NCI-H1694 treated with DMSO at 0.1 percent for 48 hours (cell line): ENCODE measurements at regions not wholly inside any gene's neighbourhood (a gene's known extent, or its start where the extent isn't known, plus 50 kb on each side); places are given as distances from the start of the nearest gene placed in this dataset.
"Not testable (repeated sequence)": the region's sequence is repeated elsewhere in the genome, so short reads cannot be mapped to it uniquely, and the experiment has no call there.

ENCODE experiments used
- DNase-seq: peaks from one replicate; lab custom pipeline; 2025; lab: John Stamatoyannopoulos, UW

- no peak for DNase-seq
Measured at GRCh38 chr6:102907181-102907580, 1513.7 kb downstream of the GRIK2 start.

GRCh38 chr6:102902471-102902870 lies 1509.0 kb downstream of the GRIK2 start:
- DNase-seq = no peak

GRCh38 chr6:102895683-102896082 lies 1502.2 kb downstream of the GRIK2 start:
- DNase-seq = no peak

- no peak for DNase-seq
Measured at GRCh38 chr6:102885165-102885564, 1491.7 kb downstream of the GRIK2 start.

- DNase-seq = no peak
Measured at GRCh38 chr6:102853249-102853955, 1459.9 kb downstream of the GRIK2 start.

GRCh38 chr6:102848796-102849195 lies 1455.3 kb downstream of the GRIK2 start:
- DNase-seq = no peak

GRCh38 chr6:102848210-102848609 lies 1454.7 kb downstream of the GRIK2 start:
- DNase-seq = no peak

GRCh38 chr6:102841060-102841459 lies 1447.6 kb downstream of the GRIK2 start:
- DNase-seq = no peak

- no peak for DNase-seq
Measured at GRCh38 chr6:102832021-102832420, 1438.5 kb downstream of the GRIK2 start.

- DNase-seq = no peak
Measured at GRCh38 chr6:102820098-102820497, 1426.6 kb downstream of the GRIK2 start.

- DNase-seq = no peak
Measured at GRCh38 chr6:102815207-102815606, 1421.7 kb downstream of the GRIK2 start.

- DNase-seq = no peak
Measured at GRCh38 chr6:102813489-102814275, 1420.2 kb downstream of the GRIK2 start.

- no peak for DNase-seq
Measured at GRCh38 chr6:102812242-102812641, 1418.7 kb downstream of the GRIK2 start.

GRCh38 chr6:102808944-102809505 lies 1415.5 kb downstream of the GRIK2 start:
- not testable (repeated sequence) for DNase-seq

GRCh38 chr6:102799051-102799450 lies 1405.5 kb downstream of the GRIK2 start:
- no peak for DNase-seq

- no peak for DNase-seq
Measured at GRCh38 chr6:102798636-102799035, 1405.1 kb downstream of the GRIK2 start.

- no peak for DNase-seq
Measured at GRCh38 chr6:102793752-102794151, 1400.2 kb downstream of the GRIK2 start.

GRCh38 chr6:102774326-102774725 lies 1380.8 kb downstream of the GRIK2 start:
- DNase-seq = no peak

- DNase-seq = no peak
Measured at GRCh38 chr6:102773636-102774035, 1380.1 kb downstream of the GRIK2 start.

- no peak for DNase-seq
Measured at GRCh38 chr6:102766963-102767362, 1373.5 kb downstream of the GRIK2 start.

GRCh38 chr6:102764317-102764716 lies 1370.8 kb downstream of the GRIK2 start:
- DNase-seq = no peak

GRCh38 chr6:102763891-102764290 lies 1370.4 kb downstream of the GRIK2 start:
- DNase-seq = no peak

GRCh38 chr6:102761872-102762271 lies 1368.4 kb downstream of the GRIK2 start:
- no peak for DNase-seq
